Spleen (tissue), 7 donors: ENCODE measurements at regions not wholly inside any gene's neighbourhood (a gene's known extent, or its start where the extent isn't known, plus 50 kb on each side); places are given as distances from the start of the nearest gene placed in this dataset.

ENCODE experiments used
- CTCF ChIP-seq, 11 experiments: fragments of 200-600 bp in 7 of 11; fragments of 450-650 bp in 4 of 11; sonication (generic) in 4 of 11; IDR thresholded peaks in 8 of 11; conservative IDR thresholded peaks in 3 of 11; 1 replicate in 7 of 11; 2 replicates in 4 of 11; pipeline versions ENCODE4 v1.4.0 to v1.8.0; 2016 to 2021; ENCODE audit warnings: antibody characterized with exemption in 11 of 11, inconsistent platforms in 4 of 11, mild to moderate bottlenecking in 1 of 11
- POLR2A ChIP-seq, 3 donors: fragments of 450-650 bp; IDR thresholded peaks; one replicate each; pipeline ENCODE4 v1.5.1; 2017; ENCODE audit warnings: antibody characterized with exemption in 3 of 3, mild to moderate bottlenecking in 1 of 3
- POLR2AphosphoS5 ChIP-seq, 3 donors: sonication (generic); formaldehyde crosslinking; IDR thresholded peaks; one replicate each; pipeline ENCODE4 v1.5.1; 2017; ENCODE audit warnings: antibody characterized with exemption in 3 of 3
- donor health status: DM: no; HTN: no; CAD: no; lungs with moderate emphysema.
- donor health status: DM: no; HTN: no; CAD: no.
- donor health status: DM: no; HTN: no; CAD: no.

GRCh38 chr10:118810796-118811505, 56.2 kb upstream of the CACUL1 start:
- TF ChIP-seq CTCF (IDR thresholded peaks at IDR 0.05 in 8 of 11, conservative IDR thresholded peaks at IDR 0.05 in 3 of 11), result no peak
- TF ChIP-seq POLR2AphosphoS5 (IDR thresholded peaks at IDR 0.05), result no peak
- no peak for TF ChIP-seq POLR2A (IDR thresholded peaks at IDR 0.05)
